ENCODE measurements at regions not wholly inside any gene's neighbourhood (a gene's known extent, or its start where the extent isn't known, plus 50 kb on each side); places are given as distances from the start of the nearest gene placed in this dataset.
"Not testable (repeated sequence)": the region's sequence is repeated elsewhere in the genome, so short reads cannot be mapped to it uniquely, and the experiment has no call there.

GRCh38 chr10:33594475-33594874 lies 260.0 kb upstream of the NRP1 start:
- Histone ChIP-seq H3K79me1 (replicated peaks; ENCODE audit: low read length, poor library complexity, severe bottlenecking) (no peaks in the 10 kb centered on the region), H2BK12ac (ENCODE audit: low read length in 2 of 2) (no peak overlapping the region), H2AK5ac (ENCODE audit: low read length, severe bottlenecking) (no peak overlapping the region), H2AFZ (ENCODE audit: low read depth, low read length) (no peak overlapping the region), H3K4me3 (ENCODE audit: insufficient read depth in 1 of 2, low read depth in 1 of 2, low read length in 2 of 2) (no peak overlapping the region), H3K4me1 (ENCODE audit: control insufficient read depth, insufficient read depth, low read depth, low read length) (peaks cover 5% of the 10 kb centered on the region), H2BK120ac (ENCODE audit: low read depth, low read length) (no peak overlapping the region), H3K36me3 (ENCODE audit: control insufficient read depth in 1 of 2, insufficient read depth in 2 of 2, low read depth in 1 of 2, low read length in 2 of 2) (no peaks in the 10 kb centered on the region), H3K9me3 (ENCODE audit: control insufficient read depth, low read length) (peaks cover 6% of the 10 kb centered on the region), H3K18ac (ENCODE audit: low read depth in 1 of 2, low read length in 2 of 2) (no peak overlapping the region), H3K23ac (ENCODE audit: low read length in 2 of 2) (no peak overlapping the region), H2BK15ac (ENCODE audit: low read depth, poor library complexity, severe bottlenecking) (no peak overlapping the region), H2BK5ac (ENCODE audit: low read depth, low read length, poor library complexity, severe bottlenecking) (no peak overlapping the region), H3K27ac (ENCODE audit: low read length, poor library complexity, severe bottlenecking) (no peak overlapping the region), H3K27me3 (ENCODE audit: control insufficient read depth in 1 of 2, insufficient read depth in 1 of 2, low read length in 2 of 2) (no peaks in the 10 kb centered on the region), H4K91ac (ENCODE audit: low read length) (no peak overlapping the region), H3K9ac (ENCODE audit: low read length) (no peak overlapping the region), H3K4me2 (ENCODE audit: low read length, poor library complexity, severe bottlenecking) (no peak overlapping the region), H4K8ac (ENCODE audit: low read length) (no peak overlapping the region), H3K14ac (ENCODE audit: low read length in 2 of 2) (no peak overlapping the region), H3K4ac (ENCODE audit: low read depth in 1 of 2, low read length in 2 of 2) (no peak overlapping the region)
- DNase-seq = no peak
- 91% methylated on average over 8 of the region's 8 CpGs for WGBS

DNA sequence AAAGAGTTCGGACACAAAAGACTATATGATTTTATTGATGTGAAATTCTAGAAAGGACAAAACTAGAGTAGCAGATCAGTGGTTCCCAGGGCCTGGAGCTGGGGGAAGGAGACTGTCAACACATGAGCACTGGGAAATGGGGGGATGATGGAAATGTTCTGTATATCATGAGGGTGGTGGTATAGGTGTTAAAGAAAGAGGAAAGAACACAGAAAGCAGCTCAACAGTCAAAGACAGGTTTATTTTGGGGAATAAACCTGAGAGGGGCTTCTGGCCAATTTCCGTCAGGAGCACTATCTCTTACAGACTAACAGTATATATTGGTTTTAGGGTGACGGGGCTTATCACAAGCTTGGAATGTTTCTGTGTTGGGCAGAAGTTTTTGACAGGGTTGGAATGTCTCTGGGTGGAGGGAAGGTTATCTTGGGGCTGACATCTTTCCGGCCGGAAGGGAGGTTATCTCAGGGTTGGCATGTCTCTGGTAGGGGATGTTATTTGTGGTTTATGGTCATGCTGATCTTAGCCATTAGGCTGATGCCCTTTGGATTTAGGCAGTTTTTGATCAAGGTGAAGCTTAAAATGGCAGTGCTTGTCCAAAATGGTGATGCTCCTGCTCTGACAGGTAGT lies 254.6 kb upstream of the NRP1 start:
- Histone ChIP-seq H2BK15ac (ENCODE audit: low read depth, poor library complexity, severe bottlenecking) (no peak overlapping the region), H3K9me3 (ENCODE audit: control insufficient read depth, low read length) (no peaks in the 10 kb centered on the region), H3K79me1 (replicated peaks; ENCODE audit: low read length, poor library complexity, severe bottlenecking) (no peaks in the 10 kb centered on the region), H4K91ac (ENCODE audit: low read length) (no peak overlapping the region), H2AFZ (ENCODE audit: low read depth, low read length) (no peak overlapping the region), H3K18ac (ENCODE audit: low read depth in 1 of 2, low read length in 2 of 2) (no peak overlapping the region), H3K4me1 (ENCODE audit: control insufficient read depth, insufficient read depth, low read depth, low read length) (peaks cover 5% of the 10 kb centered on the region), H3K4me2 (ENCODE audit: low read length, poor library complexity, severe bottlenecking) (no peak overlapping the region), H3K14ac (ENCODE audit: low read length in 2 of 2) (no peak overlapping the region), H3K23ac (ENCODE audit: low read length in 2 of 2) (no peak overlapping the region), H2AK5ac (ENCODE audit: low read length, severe bottlenecking) (no peak overlapping the region), H3K9ac (ENCODE audit: low read length) (no peak overlapping the region), H3K36me3 (ENCODE audit: control insufficient read depth in 1 of 2, insufficient read depth in 2 of 2, low read depth in 1 of 2, low read length in 2 of 2) (no peaks in the 10 kb centered on the region), H4K8ac (ENCODE audit: low read length) (no peak overlapping the region), H3K27me3 (ENCODE audit: control insufficient read depth in 1 of 2, insufficient read depth in 1 of 2, low read length in 2 of 2) (peaks cover 0 to 4% of the 10 kb centered on the region in 2 experiments), H2BK12ac (ENCODE audit: low read length in 2 of 2) (no peak overlapping the region), H2BK120ac (ENCODE audit: low read depth, low read length) (no peak overlapping the region), H3K27ac (ENCODE audit: low read length, poor library complexity, severe bottlenecking) (no peak overlapping the region), H2BK5ac (ENCODE audit: low read depth, low read length, poor library complexity, severe bottlenecking) (no peak overlapping the region), H3K4ac (ENCODE audit: low read depth in 1 of 2, low read length in 2 of 2) (no peak overlapping the region), H3K4me3 (ENCODE audit: insufficient read depth in 1 of 2, low read depth in 1 of 2, low read length in 2 of 2) (no peak overlapping the region)
- WGBS = 87% methylated on average over 4 of the region's 5 CpGs
- no peak for DNase-seq

- H3K9ac ChIP-seq (ENCODE audit: low read length); H3K79me1 ChIP-seq (replicated peaks; ENCODE audit: low read length, poor library complexity, severe bottlenecking); H3K4me1 ChIP-seq (ENCODE audit: control insufficient read depth, insufficient read depth, low read depth, low read length); H2BK5ac ChIP-seq (ENCODE audit: low read depth, low read length, poor library complexity, severe bottlenecking); H3K36me3 ChIP-seq (ENCODE audit: control insufficient read depth in 1 of 2, insufficient read depth in 2 of 2, low read depth in 1 of 2, low read length in 2 of 2); H2BK12ac ChIP-seq (ENCODE audit: low read length in 2 of 2); H3K27ac ChIP-seq (ENCODE audit: low read length, poor library complexity, severe bottlenecking); H2BK120ac ChIP-seq (ENCODE audit: low read depth, low read length); H4K91ac ChIP-seq (ENCODE audit: low read length); H3K27me3 ChIP-seq (ENCODE audit: control insufficient read depth in 1 of 2, insufficient read depth in 1 of 2, low read length in 2 of 2); H3K4me3 ChIP-seq (ENCODE audit: insufficient read depth in 1 of 2, low read depth in 1 of 2, low read length in 2 of 2); H3K4me2 ChIP-seq (ENCODE audit: low read length, poor library complexity, severe bottlenecking); H3K23ac ChIP-seq (ENCODE audit: low read length in 2 of 2); H2AK5ac ChIP-seq (ENCODE audit: low read length, severe bottlenecking); H3K18ac ChIP-seq (ENCODE audit: low read depth in 1 of 2, low read length in 2 of 2); H4K8ac ChIP-seq (ENCODE audit: low read length); H3K4ac ChIP-seq (ENCODE audit: low read depth in 1 of 2, low read length in 2 of 2); H2AFZ ChIP-seq (ENCODE audit: low read depth, low read length); H3K14ac ChIP-seq (ENCODE audit: low read length in 2 of 2); H2BK15ac ChIP-seq (ENCODE audit: low read depth, poor library complexity, severe bottlenecking); H3K9me3 ChIP-seq (ENCODE audit: control insufficient read depth, low read length); DNase-seq: not testable (repeated sequence)
- 66% methylated on average over 3 of the region's 3 CpGs for WGBS
Observed at GRCh38 chr10:33584596-33584995, 250.1 kb upstream of the NRP1 start.

- Histone ChIP-seq H3K36me3 (ENCODE audit: control insufficient read depth in 1 of 2, insufficient read depth in 2 of 2, low read depth in 1 of 2, low read length in 2 of 2) (no peaks in the 10 kb centered on the region), H3K9ac (ENCODE audit: low read length) (no peak overlapping the region), H3K79me1 (replicated peaks; ENCODE audit: low read length, poor library complexity, severe bottlenecking) (no peaks in the 10 kb centered on the region), H2BK120ac (ENCODE audit: low read depth, low read length) (no peak overlapping the region), H2BK15ac (ENCODE audit: low read depth, poor library complexity, severe bottlenecking) (no peak overlapping the region), H2BK5ac (ENCODE audit: low read depth, low read length, poor library complexity, severe bottlenecking) (no peak overlapping the region), H3K4ac (ENCODE audit: low read depth in 1 of 2, low read length in 2 of 2) (no peak overlapping the region), H2BK12ac (ENCODE audit: low read length in 2 of 2) (no peak overlapping the region), H3K23ac (ENCODE audit: low read length in 2 of 2) (no peak overlapping the region), H2AFZ (ENCODE audit: low read depth, low read length) (no peak overlapping the region), H3K27me3 (ENCODE audit: control insufficient read depth in 1 of 2, insufficient read depth in 1 of 2, low read length in 2 of 2) (peaks cover 0 to 3% of the 10 kb centered on the region in 2 experiments), H3K9me3 (ENCODE audit: control insufficient read depth, low read length) (no peaks in the 10 kb centered on the region), H3K4me3 (ENCODE audit: insufficient read depth in 1 of 2, low read depth in 1 of 2, low read length in 2 of 2) (no peak overlapping the region), H2AK5ac (ENCODE audit: low read length, severe bottlenecking) (no peak overlapping the region), H3K4me2 (ENCODE audit: low read length, poor library complexity, severe bottlenecking) (no peak overlapping the region), H4K91ac (ENCODE audit: low read length) (no peak overlapping the region), H4K8ac (ENCODE audit: low read length) (no peak overlapping the region), H3K18ac (ENCODE audit: low read depth in 1 of 2, low read length in 2 of 2) (no peak overlapping the region), H3K27ac (ENCODE audit: low read length, poor library complexity, severe bottlenecking) (no peak overlapping the region), H3K14ac (ENCODE audit: low read length in 2 of 2) (no peak overlapping the region), H3K4me1 (ENCODE audit: control insufficient read depth, insufficient read depth, low read depth, low read length) (no peaks in the 10 kb centered on the region)
- DNase-seq = no peak
- no CpG with 5 or more reads among the region's 3 CpGs for WGBS
Observed at GRCh38 chr10:33579996-33580395, 245.5 kb upstream of the NRP1 start.

All from mesenchymal stem cell (in vitro differentiated cells and primary cell).